HL-60 (cell line): ENCODE measurements at regions not wholly inside any gene's neighbourhood (a gene's known extent, or its start where the extent isn't known, plus 50 kb on each side); places are given as distances from the start of the nearest gene placed in this dataset.

Source experiments
- DNase-seq, 2 experiments: peaks; one replicate each; pipeline ENCODE4 v3.0.0-alpha.2; 2010 to 2020; ENCODE audit warnings: low read depth in 1 of 2, low spot score in 1 of 2
- H3K27ac ChIP-seq: fragments of 250-450 bp; sonication (Bioruptor Pico); replicated peaks from 2 replicates; pipeline ENCODE4 v1.5.1; 2020; ENCODE audit warnings: mild to moderate bottlenecking, moderate library complexity
- H3K27me3 ChIP-seq: fragments of 250-450 bp; sonication (Bioruptor Pico); 2 replicates; pipeline ENCODE4 v1.5.1; 2021; ENCODE audit warnings: mild to moderate bottlenecking, moderate library complexity; ENCODE audit not compliant: insufficient read depth, poor library complexity, severe bottlenecking
- H3K4me3 ChIP-seq: replicated peaks from 2 replicates; pipeline ENCODE4 v1.5.1; 2011; ENCODE audit warnings: mild to moderate bottlenecking, control low read depth, low read length; ENCODE audit not compliant: insufficient read depth
- CTCF ChIP-seq: IDR thresholded peaks from one replicate; pipeline ENCODE4 v1.5.1; 2011; ENCODE audit warnings: low read length, control low read depth, inconsistent platforms; ENCODE audit not compliant: insufficient read depth
- GABPA ChIP-seq: IDR thresholded peaks from 2 replicates; pipeline ENCODE4 v1.6.1; 2012; ENCODE audit warnings: low read depth
- POLR2AphosphoS5 ChIP-seq: IDR thresholded peaks from 2 replicates; pipeline ENCODE4 v1.6.1; 2012; ENCODE audit warnings: low read depth
- REST ChIP-seq: IDR thresholded peaks from 2 replicates; pipeline ENCODE4 v1.6.1; 2012; ENCODE audit warnings: low read depth; ENCODE audit not compliant: insufficient replicate concordance
- SPI1 ChIP-seq: IDR thresholded peaks from 2 replicates; pipeline ENCODE4 v1.6.1; 2012; ENCODE audit warnings: low read depth, mild to moderate bottlenecking, borderline replicate concordance

- H3K27me3 ChIP-seq, result no peaks in the 10 kb centered on the region
- H3K4me3 ChIP-seq, result no peak overlapping the region
- H3K27ac ChIP-seq, result no peak overlapping the region
- no peak for DNase-seq
- no peak for TF ChIP-seq POLR2AphosphoS5
- TF ChIP-seq GABPA, result no peak
- no peak for TF ChIP-seq SPI1
Measured at GRCh38 chr11:135073381-135073780, 661.3 kb upstream of the B3GAT1 start.

- Histone ChIP-seq H3K27ac (no peak overlapping the region), H3K4me3 (no peak overlapping the region), H3K27me3 (no peaks in the 10 kb centered on the region)
- TF ChIP-seq REST, result no peak
- no peak for TF ChIP-seq GABPA
- no peak for TF ChIP-seq POLR2AphosphoS5
- TF ChIP-seq SPI1, result no peak
- no peak for TF ChIP-seq CTCF
- DNase-seq, result no peak
Measured at GRCh38 chr11:135069890-135070289, 657.8 kb upstream of the B3GAT1 start.

- no peak for DNase-seq
- TF ChIP-seq CTCF (no peak), REST (no peak), GABPA (no peak), SPI1 (no peak), POLR2AphosphoS5 (no peak)
- H3K4me3 ChIP-seq, result no peak overlapping the region
- H3K27ac ChIP-seq, result no peak overlapping the region
- H3K27me3 ChIP-seq, result no peaks in the 10 kb centered on the region
Measured at GRCh38 chr11:135069063-135069462, 657.0 kb upstream of the B3GAT1 start.

DNA sequence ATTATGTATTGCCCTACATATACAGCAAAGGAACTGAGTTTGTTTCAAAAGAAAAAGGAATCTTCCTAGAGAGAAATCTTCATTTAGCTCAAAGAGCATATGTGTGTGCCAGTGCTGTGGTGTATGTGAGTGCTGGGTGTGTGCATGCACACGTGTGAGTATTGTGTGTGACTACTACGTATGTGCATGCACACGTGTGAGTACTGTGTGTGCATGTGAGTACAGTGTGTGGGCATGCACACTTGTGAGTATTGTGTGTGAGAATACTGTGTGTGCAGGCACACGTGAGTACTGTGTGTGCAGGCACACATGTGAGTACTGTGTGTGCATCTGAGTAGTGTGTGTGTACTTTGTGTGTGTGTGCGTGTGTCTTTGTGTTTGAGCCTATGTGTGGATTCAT lies 651.0 kb upstream of the B3GAT1 start:
- TF ChIP-seq POLR2AphosphoS5, result no peak
- no peak for TF ChIP-seq GABPA
- no peak for TF ChIP-seq REST
- no peak for TF ChIP-seq SPI1
- TF ChIP-seq CTCF, result no peak
- no peak for DNase-seq

More for the DNA sequence above, 651.0 kb upstream of the B3GAT1 start:
- Histone ChIP-seq H3K4me3 (no peak overlapping the region), H3K27ac (no peak overlapping the region), H3K27me3 (no peaks in the 10 kb centered on the region)
